ENCODE measurements at regions not wholly inside any gene's neighbourhood (a gene's known extent, or its start where the extent isn't known, plus 50 kb on each side); places are given as distances from the start of the nearest gene placed in this dataset.

DNA sequence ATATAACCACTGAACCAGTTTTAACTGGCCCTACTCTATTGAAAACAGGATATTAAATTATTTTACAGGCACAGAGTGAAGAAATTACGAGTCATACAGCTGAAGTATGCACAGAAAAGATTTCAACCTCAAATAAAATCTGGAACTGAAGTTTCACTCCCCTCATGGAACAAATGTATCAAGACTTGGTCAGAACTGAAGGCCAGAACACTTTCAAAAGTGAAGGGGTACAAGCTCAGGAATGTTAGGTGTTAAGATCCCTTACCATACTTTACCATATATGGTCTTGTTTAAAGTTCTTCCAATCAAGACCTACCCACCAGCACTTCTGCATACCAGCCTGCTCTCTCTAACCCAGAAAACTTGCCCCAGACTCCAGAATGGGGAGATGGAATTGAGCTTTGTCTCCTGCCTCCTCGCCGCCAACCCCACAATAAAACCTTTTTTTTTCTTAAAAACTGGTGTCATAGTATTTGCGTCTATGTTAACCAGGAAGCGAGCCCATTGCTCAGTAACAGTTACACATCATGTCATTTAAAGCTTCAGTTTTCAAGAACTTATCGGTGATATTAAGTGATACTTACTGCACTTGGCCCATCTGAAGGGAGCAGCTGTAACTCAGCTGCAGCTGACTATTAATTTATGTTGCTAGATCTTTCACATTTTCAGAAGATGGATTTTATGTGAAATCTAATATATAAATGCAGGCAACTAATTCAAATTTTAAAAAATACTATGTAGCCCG lies 59.9 kb downstream of the OXSM start:
- no peak for TF ChIP-seq TAF1 (IDR thresholded peaks at IDR 0.05; ENCODE audit: borderline replicate concordance, low read depth, low read length)
- TF ChIP-seq, protein P1, sequence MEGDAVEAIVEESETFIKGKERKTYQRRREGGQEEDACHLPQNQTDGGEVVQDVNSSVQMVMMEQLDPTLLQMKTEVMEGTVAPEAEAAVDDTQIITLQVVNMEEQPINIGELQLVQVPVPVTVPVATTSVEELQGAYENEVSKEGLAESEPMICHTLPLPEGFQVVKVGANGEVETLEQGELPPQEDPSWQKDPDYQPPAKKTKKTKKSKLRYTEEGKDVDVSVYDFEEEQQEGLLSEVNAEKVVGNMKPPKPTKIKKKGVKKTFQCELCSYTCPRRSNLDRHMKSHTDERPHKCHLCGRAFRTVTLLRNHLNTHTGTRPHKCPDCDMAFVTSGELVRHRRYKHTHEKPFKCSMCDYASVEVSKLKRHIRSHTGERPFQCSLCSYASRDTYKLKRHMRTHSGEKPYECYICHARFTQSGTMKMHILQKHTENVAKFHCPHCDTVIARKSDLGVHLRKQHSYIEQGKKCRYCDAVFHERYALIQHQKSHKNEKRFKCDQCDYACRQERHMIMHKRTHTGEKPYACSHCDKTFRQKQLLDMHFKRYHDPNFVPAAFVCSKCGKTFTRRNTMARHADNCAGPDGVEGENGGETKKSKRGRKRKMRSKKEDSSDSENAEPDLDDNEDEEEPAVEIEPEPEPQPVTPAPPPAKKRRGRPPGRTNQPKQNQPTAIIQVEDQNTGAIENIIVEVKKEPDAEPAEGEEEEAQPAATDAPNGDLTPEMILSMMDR (IDR thresholded peaks at IDR 0.05), result no peak
- TF ChIP-seq TCF12 (IDR thresholded peaks at IDR 0.05), result no peak
- no peak for TF ChIP-seq POLR2AphosphoS5 (IDR thresholded peaks at IDR 0.05; ENCODE audit: low read depth, low read length)
- TF ChIP-seq JUND (IDR thresholded peaks at IDR 0.05), result no peak
- no peak for TF ChIP-seq MXI1 (IDR thresholded peaks at IDR 0.05; ENCODE audit: low read depth, low read length)

Data from SK-N-SH (cell line).